HuH-7.5 (cell line): ENCODE measurements at regions not wholly inside any gene's neighbourhood (a gene's known extent, or its start where the extent isn't known, plus 50 kb on each side); places are given as distances from the start of the nearest gene placed in this dataset.

Experiments used
- DNase-seq: peaks from one replicate; pipeline ENCODE4 v3.0.0; 2011; ENCODE audit warnings: low spot score

GRCh38 chrX:13103188-13103913 is 58.9 kb upstream of the FAM9C start:
- DNase-seq, result no peak

DNA sequence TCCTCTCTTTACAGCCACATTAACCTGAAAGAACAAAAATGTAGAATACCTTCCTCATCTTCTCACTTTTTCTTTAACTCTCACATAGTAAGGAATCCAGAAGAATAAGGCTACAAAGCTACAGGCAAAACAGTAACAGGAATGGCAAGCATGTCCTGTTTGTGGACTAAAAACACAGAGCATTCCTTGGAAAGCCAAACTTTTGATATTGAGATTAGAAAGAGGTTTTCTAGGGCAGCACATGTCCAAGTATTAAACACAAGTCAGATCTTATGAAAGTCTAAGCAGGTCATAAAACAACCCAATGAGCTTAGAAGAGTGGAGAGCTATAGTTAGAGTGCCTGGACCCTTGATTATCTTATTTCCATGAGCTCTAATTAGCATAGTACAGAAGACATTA is 58.2 kb upstream of the FAM9C start:
- no peak for DNase-seq

DNA sequence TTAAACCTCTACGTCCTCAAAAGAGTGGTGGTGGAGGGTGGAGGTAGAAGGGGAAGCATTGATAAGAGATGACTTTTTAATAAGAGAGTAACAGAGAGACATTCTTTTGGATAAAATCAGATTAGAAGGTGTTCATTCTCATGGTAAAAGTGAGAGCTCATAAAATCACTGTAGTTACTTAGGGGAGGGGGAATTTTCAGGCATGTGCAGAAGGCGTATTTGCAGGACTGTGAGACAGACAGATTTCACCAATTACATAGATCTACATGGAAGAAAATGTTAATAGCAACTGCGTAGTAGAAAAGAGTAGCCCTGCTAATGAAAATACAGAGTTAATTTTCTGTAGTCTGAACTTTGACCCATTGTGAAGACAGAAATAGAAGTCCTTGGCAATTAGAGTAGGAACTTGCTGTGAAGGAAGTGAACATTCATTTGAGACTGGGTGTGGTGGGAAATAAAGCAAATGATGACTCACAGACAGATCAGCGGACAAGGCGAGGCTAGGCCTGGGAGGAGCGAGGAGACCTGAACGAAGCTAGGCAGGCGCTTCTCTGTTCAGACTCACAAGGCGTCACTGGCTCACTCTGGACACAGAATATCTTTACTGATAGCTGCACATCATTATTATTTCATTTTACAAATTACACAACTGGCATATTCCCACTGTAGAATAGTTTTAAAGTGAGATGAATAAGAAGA is 57.2 kb upstream of the FAM9C start:
- no peak for DNase-seq

- DNase-seq, result no peak
Measured at GRCh38 chrX:13099121-13099520, 54.7 kb upstream of the FAM9C start.

- no peak for DNase-seq
Measured at GRCh38 chrX:13096728-13097127, 52.3 kb upstream of the FAM9C start.

DNA sequence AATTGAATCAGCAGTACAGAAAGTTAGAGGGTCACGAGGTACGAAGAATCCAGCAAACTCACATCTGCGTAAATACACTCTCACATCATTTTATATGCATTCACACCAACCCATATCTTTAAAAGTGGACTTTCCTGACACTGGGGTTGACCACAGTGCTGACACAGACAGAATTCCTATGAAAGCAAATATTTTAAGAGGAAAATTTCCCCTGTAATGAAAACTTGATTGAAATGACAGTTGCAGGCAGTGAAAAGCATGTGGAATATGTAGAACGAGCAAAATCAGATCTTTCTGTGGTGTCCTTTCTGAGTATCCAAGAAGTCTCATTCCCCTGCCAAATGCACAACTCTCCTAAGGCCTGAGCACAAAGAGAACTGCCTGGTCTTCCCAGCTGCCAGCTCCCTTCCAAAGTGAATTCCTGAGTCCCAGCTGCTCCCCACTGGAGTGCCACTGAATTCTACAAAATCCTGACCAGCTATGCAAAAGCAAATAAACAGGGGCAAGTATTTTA is 50.5 kb upstream of the FAM9C start:
- no peak for DNase-seq

DNA sequence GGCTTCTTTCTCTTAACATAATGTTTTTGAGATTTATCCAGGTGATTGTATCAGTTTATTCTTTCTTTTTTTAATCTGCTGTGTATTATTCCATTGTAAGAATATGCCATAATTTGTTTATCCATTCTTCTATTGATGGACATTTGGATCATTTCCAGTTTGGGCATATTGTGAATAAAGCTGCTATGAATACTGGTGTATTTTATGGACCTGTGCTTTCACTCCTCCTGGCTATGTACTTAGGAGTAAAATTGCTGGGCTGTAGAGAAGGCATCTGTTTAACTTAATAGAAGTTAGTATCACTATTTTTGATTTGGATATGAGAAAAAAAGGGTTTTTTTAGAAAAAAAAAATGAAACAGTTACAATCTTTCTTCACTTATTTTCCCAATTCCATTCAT is 50.0 kb upstream of the FAM9C start:
- DNase-seq, result no peak
